VCaP (cell line): ENCODE measurements at regions not wholly inside any gene's neighbourhood (a gene's known extent, or its start where the extent isn't known, plus 50 kb on each side); places are given as distances from the start of the nearest gene placed in this dataset.

ENCODE experiments used
- H3K27ac ChIP-seq: fragments of 450-650 bp; 2 replicates; pipeline ENCODE4 v1.5.1; 2017
- TF ChIP-seq, protein P1 (sequence below): fragments of 450-650 bp; conservative IDR thresholded peaks from 2 replicates; pipeline ENCODE4 v1.5.1; 2017; ENCODE audit warnings: mild to moderate bottlenecking, moderate library complexity

DNA sequence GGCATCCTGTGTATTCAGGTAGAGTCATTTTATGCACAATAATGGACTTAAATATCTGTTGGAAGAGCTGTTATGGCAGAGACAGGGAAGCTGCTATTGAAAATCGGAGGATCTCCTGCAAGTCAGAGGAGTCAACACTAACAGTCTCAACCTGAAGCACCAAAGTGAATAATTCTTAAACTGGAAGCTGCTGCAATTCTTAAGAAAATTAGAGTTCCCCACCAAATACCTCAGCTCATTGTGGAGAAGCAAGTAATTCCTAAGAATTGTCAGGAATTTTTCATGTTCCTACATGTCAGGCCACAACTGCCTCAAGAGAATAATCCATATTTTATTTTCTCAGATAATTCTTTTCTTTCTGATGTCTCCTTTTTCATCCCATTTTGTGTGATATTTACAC lies 892.6 kb upstream of the LCORL start:
- TF ChIP-seq, protein P1, sequence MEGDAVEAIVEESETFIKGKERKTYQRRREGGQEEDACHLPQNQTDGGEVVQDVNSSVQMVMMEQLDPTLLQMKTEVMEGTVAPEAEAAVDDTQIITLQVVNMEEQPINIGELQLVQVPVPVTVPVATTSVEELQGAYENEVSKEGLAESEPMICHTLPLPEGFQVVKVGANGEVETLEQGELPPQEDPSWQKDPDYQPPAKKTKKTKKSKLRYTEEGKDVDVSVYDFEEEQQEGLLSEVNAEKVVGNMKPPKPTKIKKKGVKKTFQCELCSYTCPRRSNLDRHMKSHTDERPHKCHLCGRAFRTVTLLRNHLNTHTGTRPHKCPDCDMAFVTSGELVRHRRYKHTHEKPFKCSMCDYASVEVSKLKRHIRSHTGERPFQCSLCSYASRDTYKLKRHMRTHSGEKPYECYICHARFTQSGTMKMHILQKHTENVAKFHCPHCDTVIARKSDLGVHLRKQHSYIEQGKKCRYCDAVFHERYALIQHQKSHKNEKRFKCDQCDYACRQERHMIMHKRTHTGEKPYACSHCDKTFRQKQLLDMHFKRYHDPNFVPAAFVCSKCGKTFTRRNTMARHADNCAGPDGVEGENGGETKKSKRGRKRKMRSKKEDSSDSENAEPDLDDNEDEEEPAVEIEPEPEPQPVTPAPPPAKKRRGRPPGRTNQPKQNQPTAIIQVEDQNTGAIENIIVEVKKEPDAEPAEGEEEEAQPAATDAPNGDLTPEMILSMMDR, result no peak
- no peak overlapping the region for H3K27ac ChIP-seq

DNA sequence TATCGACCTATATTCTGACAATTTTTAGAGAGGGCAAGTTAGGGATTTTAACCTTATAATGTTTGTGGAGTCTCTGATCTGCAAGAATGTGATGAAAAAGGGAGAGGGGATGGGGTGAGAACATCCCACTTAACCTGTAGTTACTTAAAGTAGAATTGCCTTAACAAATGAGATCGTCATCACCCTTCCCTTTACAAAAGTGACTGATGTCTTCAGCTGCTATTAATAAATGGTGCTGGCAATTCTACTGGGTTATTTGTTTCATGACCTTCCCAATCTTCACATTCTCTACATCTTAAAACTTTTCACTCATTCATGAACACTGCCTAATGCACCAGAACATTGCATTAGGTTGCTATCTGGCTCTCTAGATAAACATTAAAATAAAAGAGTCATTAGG lies 873.4 kb upstream of the LCORL start:
- TF ChIP-seq, protein P1, result no peak
- H3K27ac ChIP-seq, result no peak overlapping the region

DNA sequence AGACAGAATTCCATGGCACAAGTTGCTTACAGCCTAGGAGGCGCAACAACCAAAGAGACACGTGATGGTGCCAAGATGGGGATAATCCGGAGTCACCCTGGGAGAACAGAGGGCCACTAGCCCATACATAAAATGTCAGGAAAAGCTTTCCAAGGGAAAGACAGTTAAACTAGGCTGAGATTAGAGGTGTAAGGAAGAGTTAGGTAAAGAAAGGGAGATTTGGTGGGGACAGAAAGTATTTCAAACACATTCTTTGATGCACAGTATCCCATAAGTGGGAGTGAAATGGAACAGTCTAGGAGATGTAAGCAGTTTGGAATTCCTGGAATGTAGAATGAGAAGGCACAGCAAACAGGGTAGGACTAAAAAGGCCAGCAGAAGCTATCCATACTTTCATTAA lies 860.9 kb upstream of the LCORL start:
- TF ChIP-seq, protein P1, result no peak
- H3K27ac ChIP-seq, result no peak overlapping the region

- TF ChIP-seq, protein P1, result no peak
- H3K27ac ChIP-seq, result no peak overlapping the region
Measured at GRCh38 chr4:18881556-18881955, 860.0 kb upstream of the LCORL start.

- H3K27ac ChIP-seq, result no peak overlapping the region
- TF ChIP-seq, protein P1, result no peak
Measured at GRCh38 chr4:18880871-18881270, 859.3 kb upstream of the LCORL start.

DNA sequence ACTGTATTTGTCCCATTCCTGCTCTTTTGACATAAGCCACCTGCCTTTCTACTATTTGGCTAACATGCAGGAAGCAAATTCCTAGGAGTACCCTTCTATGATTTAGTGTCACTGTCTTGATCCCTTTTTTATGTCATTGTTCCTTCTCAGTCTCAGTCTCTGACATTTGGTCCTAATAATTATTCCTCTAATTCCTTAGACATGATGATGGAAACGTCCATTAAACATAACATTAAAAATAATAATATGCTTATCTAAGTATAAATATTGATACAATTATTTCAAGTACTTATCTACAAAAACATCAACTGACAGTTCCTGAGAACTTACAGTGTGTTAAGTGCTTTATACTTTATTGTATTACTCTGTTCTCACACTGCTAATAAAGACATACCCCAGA lies 857.0 kb upstream of the LCORL start:
- TF ChIP-seq, protein P1, result no peak
- H3K27ac ChIP-seq, result no peak overlapping the region

- TF ChIP-seq, protein P1, result no peak
- no peak overlapping the region for H3K27ac ChIP-seq
Measured at GRCh38 chr4:18869166-18869565, 847.6 kb upstream of the LCORL start.
